Small intestine (tissue), 7 donors: ENCODE measurements at regions not wholly inside any gene's neighbourhood (a gene's known extent, or its start where the extent isn't known, plus 50 kb on each side); places are given as distances from the start of the nearest gene placed in this dataset.
A peak's percentile ranks its signal among the peaks of the same experiment; 100 is the strongest.
"Not testable (repeated sequence)": the region's sequence is repeated elsewhere in the genome, so short reads cannot be mapped to it uniquely, and the experiment has no call there.

Source experiments
- DNase-seq, 2 donors: peaks; one replicate each; pipeline versions ENCODE4 v3.0.0 to v3.0.0-alpha.2; 2013
- FAIRE-seq: peaks from 2 replicates; lab custom pipeline; 2012; peaks lifted over from hg19 to GRCh38; lab: Jason Lieb, UNC
- H3K27ac ChIP-seq, 3 donors: one replicate each; pipeline ENCODE4 v1.5.1; 2013; ENCODE audit warnings: low read length in 2 of 3, mild to moderate bottlenecking in 2 of 3, control low read depth in 1 of 3, inconsistent platforms in 1 of 3, low read depth in 1 of 3, moderate library complexity in 1 of 3
- H3K27me3 ChIP-seq, 3 donors: one replicate each; pipeline ENCODE4 v1.6.1; 2013; ENCODE audit warnings: low read length in 3 of 3, inconsistent platforms in 1 of 3; ENCODE audit not compliant: control insufficient read depth in 3 of 3, insufficient read depth in 3 of 3
- H3K36me3 ChIP-seq, 3 donors: one replicate each; pipeline ENCODE4 v1.6.1; 2013; ENCODE audit warnings: low read length in 3 of 3, inconsistent platforms in 1 of 3, low read depth in 1 of 3, mild to moderate bottlenecking in 1 of 3, moderate library complexity in 1 of 3; ENCODE audit not compliant: control insufficient read depth in 3 of 3, insufficient read depth in 2 of 3
- H3K4me1 ChIP-seq, 3 donors: one replicate each; pipeline ENCODE4 v1.6.1; 2013; ENCODE audit warnings: low read length in 2 of 3, inconsistent platforms in 1 of 3, low read depth in 1 of 3, mild to moderate bottlenecking in 1 of 3, moderate library complexity in 1 of 3; ENCODE audit not compliant: control insufficient read depth in 3 of 3, insufficient read depth in 2 of 3
- H3K4me3 ChIP-seq, 3 donors: one replicate each; pipeline ENCODE4 v1.5.1; 2013; ENCODE audit warnings: low read length in 3 of 3, control low read depth in 1 of 3, inconsistent platforms in 1 of 3, low read depth in 1 of 3, mild to moderate bottlenecking in 1 of 3, moderate library complexity in 1 of 3
- H3K9me3 ChIP-seq, 2 donors: one replicate each; pipeline ENCODE4 v1.6.1; 2013; ENCODE audit warnings: low read depth in 1 of 2, low read length in 1 of 2; ENCODE audit not compliant: control insufficient read depth in 2 of 2, insufficient read depth in 1 of 2
- WGBS, 3 donors: extraction: QIAGEN DNeasy Blood & Tissue Kit; methylation state at CpG; one replicate each; pipeline ENCODE4 v1.1.7; 2013; 5-methylcytosine and 5-hydroxymethylcytosine counted together
- donor health status: healthy with polysubstance abuse.
- donor health status: control.
- donor health status: control.
- donor health status: Bipolar disorder and iron deficiency.
- donor health status: healthy.

- not testable (repeated sequence) for H3K4me3 ChIP-seq, H3K4me1 ChIP-seq, H3K36me3 ChIP-seq, H3K27me3 ChIP-seq, DNase-seq, FAIRE-seq, H3K9me3 ChIP-seq, H3K27ac ChIP-seq
- 43 to 87% (median 66%) methylated on average over 9 to 10 of the region's 11 CpGs for WGBS, 3 donors
Observed at GRCh38 chr2:111290370-111290769, 169.7 kb downstream of the BCL2L11 start.

GRCh38 chr2:111291566-111291965 lies 170.9 kb downstream of the BCL2L11 start:
- H3K36me3 ChIP-seq, H3K27me3 ChIP-seq, H3K4me3 ChIP-seq, FAIRE-seq, H3K4me1 ChIP-seq, H3K27ac ChIP-seq, H3K9me3 ChIP-seq, DNase-seq: not testable (repeated sequence)
- WGBS, 3 donors, result 13 to 58% (median 22%) methylated on average over 2 to 5 of the region's 6 CpGs

GRCh38 chr2:111292232-111292968 lies 171.7 kb downstream of the BCL2L11 start:
- H3K4me3 ChIP-seq, H3K27ac ChIP-seq, H3K4me1 ChIP-seq, FAIRE-seq, H3K27me3 ChIP-seq, H3K36me3 ChIP-seq, H3K9me3 ChIP-seq: not testable (repeated sequence)
- peak in 1 of 2 donors; percentile 23 for DNase-seq
- WGBS, 3 donors, result 26 to 56% (median 34%) methylated on average over 7 of the region's 10 CpGs

GRCh38 chr2:111294699-111295098 lies 174.0 kb downstream of the BCL2L11 start:
- H3K36me3 ChIP-seq, H3K27me3 ChIP-seq, FAIRE-seq, H3K4me3 ChIP-seq, H3K4me1 ChIP-seq, H3K9me3 ChIP-seq, DNase-seq, H3K27ac ChIP-seq: not testable (repeated sequence)
- 80 to 97% (median 88%) methylated on average over 1 to 4 of the region's 7 CpGs for WGBS, 3 donors

- not testable (repeated sequence) for H3K4me3 ChIP-seq, FAIRE-seq, H3K27ac ChIP-seq, H3K4me1 ChIP-seq, H3K36me3 ChIP-seq, H3K27me3 ChIP-seq, DNase-seq, H3K9me3 ChIP-seq
- 70 to 92% (median 92%) methylated on average over 5 of the region's 6 CpGs for WGBS, 3 donors
Observed at GRCh38 chr2:111296122-111296804, 175.5 kb downstream of the BCL2L11 start.

GRCh38 chr2:111297128-111297527 lies 176.4 kb downstream of the BCL2L11 start:
- not testable (repeated sequence) for H3K27ac ChIP-seq, FAIRE-seq

GRCh38 chr2:111298927-111299326 lies 178.2 kb downstream of the BCL2L11 start:
- 88 to 96% (median 89%) methylated on average over 3 of the region's 3 CpGs for WGBS, 3 donors
- not testable (repeated sequence) for H3K9me3 ChIP-seq, H3K36me3 ChIP-seq, H3K27me3 ChIP-seq, H3K4me3 ChIP-seq, DNase-seq, FAIRE-seq, H3K27ac ChIP-seq, H3K4me1 ChIP-seq

More at GRCh38 chr2:111297128-111297527, 176.4 kb downstream of the BCL2L11 start:
- not testable (repeated sequence) for DNase-seq, H3K4me1 ChIP-seq, H3K9me3 ChIP-seq, H3K4me3 ChIP-seq, H3K36me3 ChIP-seq, H3K27me3 ChIP-seq

GRCh38 chr2:111299635-111300034 lies 178.9 kb downstream of the BCL2L11 start:
- H3K4me3 ChIP-seq, H3K9me3 ChIP-seq, H3K36me3 ChIP-seq, H3K27ac ChIP-seq, DNase-seq, FAIRE-seq, H3K27me3 ChIP-seq, H3K4me1 ChIP-seq: not testable (repeated sequence)
- 90 to 100% (median 96%) methylated on average over 2 of the region's 2 CpGs for WGBS, 3 donors
